H9 (cell line): ENCODE measurements at regions not wholly inside any gene's neighbourhood (a gene's known extent, or its start where the extent isn't known, plus 50 kb on each side); places are given as distances from the start of the nearest gene placed in this dataset.

Experiments used
- DNase-seq: peaks from one replicate; pipeline ENCODE4 v3.0.0-alpha.2; 2017
- H2AFZ ChIP-seq: one replicate; pipeline ENCODE4 v1.6.1; 2013; ENCODE audit warnings: mild to moderate bottlenecking, low read length, control low read depth, moderate library complexity
- H2AK5ac ChIP-seq: 2 replicates; pipeline ENCODE4 v1.6.1; 2013; ENCODE audit warnings: low read length, control low read depth, mixed read lengths; ENCODE audit not compliant: insufficient read length
- H2BK120ac ChIP-seq: one replicate; pipeline ENCODE4 v1.6.1; 2013; ENCODE audit warnings: low read depth, mild to moderate bottlenecking, low read length, control low read depth, inconsistent platforms; ENCODE audit not compliant: poor library complexity, severe bottlenecking
- H2BK12ac ChIP-seq: 2 replicates; pipeline ENCODE4 v1.6.1; 2013; ENCODE audit warnings: low read length, control low read depth, mixed read lengths, low read depth; ENCODE audit not compliant: insufficient read length
- H2BK15ac ChIP-seq: 2 replicates; pipeline ENCODE4 v1.6.1; 2013; ENCODE audit warnings: low read depth, low read length, control low read depth
- H2BK20ac ChIP-seq: one replicate; pipeline ENCODE4 v1.6.1; 2013; ENCODE audit warnings: low read depth, mild to moderate bottlenecking, low read length, control low read depth, inconsistent platforms; ENCODE audit not compliant: poor library complexity, severe bottlenecking
- H2BK5ac ChIP-seq: 2 replicates; pipeline ENCODE4 v1.6.1; 2013; ENCODE audit warnings: low read length, control low read depth, mixed read lengths; ENCODE audit not compliant: insufficient read length
- H3K14ac ChIP-seq: 2 replicates; pipeline ENCODE4 v1.6.1; 2013; ENCODE audit warnings: low read length, control low read depth; ENCODE audit not compliant: insufficient read depth
- H3K18ac ChIP-seq: 2 replicates; pipeline ENCODE4 v1.6.1; 2013; ENCODE audit warnings: low read depth, mild to moderate bottlenecking, mixed read lengths, low read length, control low read depth; ENCODE audit not compliant: insufficient read length
- H3K23ac ChIP-seq: 2 replicates; pipeline ENCODE4 v1.6.1; 2013; ENCODE audit warnings: low read length, control low read depth, mixed read lengths, low read depth; ENCODE audit not compliant: insufficient read length
- H3K23me2 ChIP-seq: 2 replicates; pipeline ENCODE4 v1.6.1; 2013; ENCODE audit warnings: low read depth, mild to moderate bottlenecking, mixed read lengths, low read length, control low read depth; ENCODE audit not compliant: insufficient read length, poor library complexity, severe bottlenecking
- H3K27ac ChIP-seq: 2 replicates; pipeline ENCODE4 v1.5.1; 2013; ENCODE audit warnings: low read length, control low read depth, mixed read lengths, low read depth; ENCODE audit not compliant: insufficient read length
- H3K27me3 ChIP-seq: 2 replicates; pipeline ENCODE4 v1.6.1; 2013; ENCODE audit warnings: low read length, control low read depth, inconsistent platforms; ENCODE audit not compliant: insufficient read depth
- H3K4ac ChIP-seq: 2 replicates; pipeline ENCODE4 v1.6.1; 2013; ENCODE audit warnings: low read depth, mild to moderate bottlenecking, control low read depth, inconsistent platforms, low read length, moderate library complexity
- H3K4me1 ChIP-seq: 2 replicates; pipeline ENCODE4 v1.6.1; 2013; ENCODE audit warnings: low read length, control low read depth, inconsistent platforms; ENCODE audit not compliant: insufficient read depth
- H3K4me2 ChIP-seq: 2 replicates; pipeline ENCODE4 v1.6.1; 2013; ENCODE audit warnings: low read length, control low read depth, mixed read lengths; ENCODE audit not compliant: insufficient read length, insufficient read depth
- H3K56ac ChIP-seq: 2 replicates; pipeline ENCODE4 v1.6.1; 2013; ENCODE audit warnings: low read depth, mild to moderate bottlenecking, mixed read lengths, low read length, control low read depth; ENCODE audit not compliant: insufficient read length
- H3K79me1 ChIP-seq: 2 replicates; pipeline ENCODE4 v1.6.1; 2013; ENCODE audit warnings: low read depth, mild to moderate bottlenecking, moderate library complexity, low read length, control low read depth, inconsistent platforms; ENCODE audit not compliant: insufficient read depth, poor library complexity, severe bottlenecking
- H3K79me2 ChIP-seq: 2 replicates; pipeline ENCODE4 v1.6.1; 2013; ENCODE audit warnings: low read length, control low read depth, inconsistent platforms; ENCODE audit not compliant: insufficient read depth
- H3K9ac ChIP-seq: 2 replicates; pipeline ENCODE4 v1.6.1; 2013; ENCODE audit warnings: low read length, control low read depth, mixed read lengths; ENCODE audit not compliant: insufficient read length; ENCODE audit errors: extremely low read depth
- H3K9me3 ChIP-seq: one replicate; pipeline ENCODE4 v1.6.1; 2013; ENCODE audit warnings: low read depth, low read length, inconsistent platforms; ENCODE audit not compliant: control insufficient read depth
- H3T11ph ChIP-seq: one replicate; pipeline ENCODE4 v1.6.1; 2013; ENCODE audit warnings: mild to moderate bottlenecking, low read length, control low read depth, inconsistent platforms
- H4K20me1 ChIP-seq: one replicate; pipeline ENCODE4 v1.6.1; 2013; ENCODE audit not compliant: control insufficient read depth, insufficient read length, insufficient read depth
- H4K5ac ChIP-seq: 2 replicates; pipeline ENCODE4 v1.6.1; 2013; ENCODE audit warnings: low read depth, mild to moderate bottlenecking, mixed read lengths, low read length, control low read depth; ENCODE audit not compliant: insufficient read length
- H4K8ac ChIP-seq: replicated peaks from 2 replicates; pipeline ENCODE4 v1.6.1; 2013; ENCODE audit warnings: low read length, control low read depth, mixed read lengths, low read depth; ENCODE audit not compliant: insufficient read length
- H4K91ac ChIP-seq: 2 replicates; pipeline ENCODE4 v1.6.1; 2013; ENCODE audit warnings: low read depth, mild to moderate bottlenecking, moderate library complexity, mixed read lengths, low read length, control low read depth; ENCODE audit not compliant: insufficient read length
- H3K27ac Mint-ChIP-seq, 3 experiments: 2 replicates in 2 of 3; 3 replicates in 1 of 3; pipeline ENCODE4 v1.8.0; 2020 to 2021; ENCODE audit warnings: mixed read lengths in 3 of 3, mild to moderate bottlenecking in 1 of 3, moderate library complexity in 1 of 3
- H3K27me3 Mint-ChIP-seq: 2 replicates; pipeline ENCODE4 v1.8.0; 2021; ENCODE audit warnings: low read depth, mild to moderate bottlenecking, moderate library complexity, mixed read lengths
- H3K36me3 Mint-ChIP-seq, 3 experiments: 2 replicates in 2 of 3; 3 replicates in 1 of 3; pipeline ENCODE4 v1.8.0; 2020 to 2021; ENCODE audit warnings: low read depth in 3 of 3, mixed read lengths in 3 of 3; ENCODE audit not compliant: insufficient read depth in 1 of 3
- H3K4me1 Mint-ChIP-seq, 2 experiments: 2 replicates each; pipeline ENCODE4 v1.8.0; 2020; ENCODE audit warnings: mixed read lengths in 2 of 2
- H3K4me3 Mint-ChIP-seq, 2 experiments: 2 replicates in 1 of 2; 3 replicates in 1 of 2; pipeline ENCODE4 v1.8.0; 2020 to 2021; ENCODE audit warnings: mild to moderate bottlenecking in 2 of 2, mixed read lengths in 2 of 2, moderate library complexity in 1 of 2
- H3K9me3 Mint-ChIP-seq, 2 experiments: 2 replicates in 1 of 2; 3 replicates in 1 of 2; pipeline ENCODE4 v1.8.0; 2020; ENCODE audit warnings: mild to moderate bottlenecking in 2 of 2, mixed read lengths in 2 of 2, moderate library complexity in 1 of 2
- CTCF ChIP-seq: fragments of 200-600 bp; sonication (generic); conservative IDR thresholded peaks from 3 replicates; pipeline ENCODE4 v1.8.0; 2021; ENCODE audit warnings: antibody characterized with exemption, mild to moderate bottlenecking
- WGBS: extraction: QIAGEN DNeasy Blood & Tissue Kit; methylation state at CpG from one replicate; pipeline ENCODE4 v1.1.7; 2013; ENCODE audit warnings: missing lambda C conversion rate, low lambda C conversion rate, mixed read lengths; ENCODE audit not compliant: insufficient read length; ENCODE audit errors: extremely low coverage; 5-methylcytosine and 5-hydroxymethylcytosine counted together

- H4K91ac ChIP-seq = no peak overlapping the region
- no peak for TF ChIP-seq CTCF
- no peak overlapping the region for H3K23ac ChIP-seq
- H3K56ac ChIP-seq = no peak overlapping the region
- no peaks in the 10 kb centered on the region for H3K27me3 ChIP-seq
- H2AK5ac ChIP-seq = no peak overlapping the region
- no peak overlapping the region for H3K9ac ChIP-seq
- H3K9me3 ChIP-seq = no peaks in the 10 kb centered on the region
- H3K4me2 ChIP-seq = no peak overlapping the region
- H3K4ac ChIP-seq = no peak overlapping the region
- no peaks in the 10 kb centered on the region for H3K9me3 Mint-ChIP-seq
- no peaks in the 10 kb centered on the region for H3K79me2 ChIP-seq
- H2BK20ac ChIP-seq = no peak overlapping the region
- H3K23me2 ChIP-seq = no peaks in the 10 kb centered on the region
- H3K18ac ChIP-seq = no peak overlapping the region
- peaks cover 23 to 45% of the 10 kb centered on the region in 2 experiments for H3K4me1 Mint-ChIP-seq
- H3K4me1 ChIP-seq = no peaks in the 10 kb centered on the region; the same call in 1 of the 2 replicates
- no peak overlapping the region for H3K14ac ChIP-seq
- H2BK15ac ChIP-seq = no peak overlapping the region
- H4K20me1 ChIP-seq = no peaks in the 10 kb centered on the region
- no peaks in the 10 kb centered on the region for H3K79me1 ChIP-seq
- no peak overlapping the region for H2BK5ac ChIP-seq
- H2BK120ac ChIP-seq = no peak overlapping the region
- H3K27ac Mint-ChIP-seq = peak overlapping the region in 2 of 3 experiments; percentile 19 to 48; a peak in 2 of 7 replicates
- no CpG with 5 or more reads among the region's 1 CpG for WGBS
- no peak overlapping the region for H2BK12ac ChIP-seq
- H3K27me3 Mint-ChIP-seq = no peaks in the 10 kb centered on the region
- no peak overlapping the region for H2AFZ ChIP-seq
- H3K36me3 Mint-ChIP-seq = no peaks in the 10 kb centered on the region
- H4K8ac ChIP-seq = no peak overlapping the region
- no peak overlapping the region for H3K4me3 Mint-ChIP-seq
- no peak overlapping the region for H3K27ac ChIP-seq
- no peak overlapping the region for H4K5ac ChIP-seq
- H3T11ph ChIP-seq = no peak overlapping the region
- DNase-seq = no peak
Measured at GRCh38 chr13:73991384-73991783, 142.8 kb downstream of the KLF12 start.
